ENCODE measurements at regions not wholly inside any gene's neighbourhood (a gene's known extent, or its start where the extent isn't known, plus 50 kb on each side); places are given as distances from the start of the nearest gene placed in this dataset.

- no peak overlapping the region for H3K4me3 ChIP-seq
- no peak overlapping the region for H3K27ac ChIP-seq
- TF ChIP-seq EP300 (IDR thresholded peaks at IDR 0.05) (no peak), POLR2A (IDR thresholded peaks at IDR 0.05) (no peak), CTCF (IDR thresholded peaks at IDR 0.05) (no peak), POLR2AphosphoS5 (IDR thresholded peaks at IDR 0.05) (no peak)
- DNase-seq (ENCODE audit: low spot score in 2 of 2), result no peak
- H3K36me3 ChIP-seq, result no peaks in the 10 kb centered on the region
- 55% methylated on average over 5 of the region's 5 CpGs for WGBS
- H3K9me3 ChIP-seq, result no peaks in the 10 kb centered on the region
- no peaks in the 10 kb centered on the region for H3K4me1 ChIP-seq
- peaks cover 3% of the 10 kb centered on the region for H3K27me3 ChIP-seq
These were observed 347.9 kb downstream of the MCTP2 start for GRCh38 chr15:94579286-94579685.

- Histone ChIP-seq H3K4me3 (no peak overlapping the region), H3K36me3 (no peaks in the 10 kb centered on the region), H3K27me3 (peaks cover 3% of the 10 kb centered on the region), H3K4me1 (no peaks in the 10 kb centered on the region), H3K27ac (no peak overlapping the region), H3K9me3 (no peaks in the 10 kb centered on the region)
- no peak for DNase-seq (ENCODE audit: low spot score in 2 of 2)
- TF ChIP-seq CTCF (IDR thresholded peaks at IDR 0.05), result no peak
- WGBS, result 70% methylated on average over 12 of the region's 12 CpGs
These were observed 349.0 kb downstream of the MCTP2 start for GRCh38 chr15:94580211-94580885.

- no peaks in the 10 kb centered on the region for H3K36me3 ChIP-seq
- H3K4me1 ChIP-seq, result no peaks in the 10 kb centered on the region
- H3K9me3 ChIP-seq, result no peaks in the 10 kb centered on the region
- peaks cover 3% of the 10 kb centered on the region for H3K27me3 ChIP-seq
- H3K4me3 ChIP-seq, result no peak overlapping the region
- no peak for TF ChIP-seq CTCF (IDR thresholded peaks at IDR 0.05)
- no peak for TF ChIP-seq POLR2A (IDR thresholded peaks at IDR 0.05)
- no peak for TF ChIP-seq POLR2AphosphoS5 (IDR thresholded peaks at IDR 0.05)
- TF ChIP-seq EP300 (IDR thresholded peaks at IDR 0.05), result no peak
- WGBS, result 73% methylated on average over 3 of the region's 3 CpGs
- no peak for DNase-seq (ENCODE audit: low spot score in 2 of 2)
- no peak overlapping the region for H3K27ac ChIP-seq
These were observed 351.0 kb downstream of the MCTP2 start for GRCh38 chr15:94582368-94582767.

- H3K4me1 ChIP-seq, result no peaks in the 10 kb centered on the region
- H3K4me3 ChIP-seq, result no peak overlapping the region
- DNase-seq (ENCODE audit: low spot score in 2 of 2), result no peak
- H3K9me3 ChIP-seq, result no peaks in the 10 kb centered on the region
- WGBS, result 27% methylated on average over 11 of the region's 11 CpGs
- H3K27me3 ChIP-seq, result no peaks in the 10 kb centered on the region
- H3K27ac ChIP-seq, result no peak overlapping the region
- H3K36me3 ChIP-seq, result no peaks in the 10 kb centered on the region
- no peak for TF ChIP-seq POLR2A (IDR thresholded peaks at IDR 0.05)
- no peak for TF ChIP-seq POLR2AphosphoS5 (IDR thresholded peaks at IDR 0.05)
- no peak for TF ChIP-seq CTCF (IDR thresholded peaks at IDR 0.05)
- TF ChIP-seq EP300 (IDR thresholded peaks at IDR 0.05), result no peak
These were observed 353.5 kb downstream of the MCTP2 start for GRCh38 chr15:94584833-94585244.

GRCh38 chr15:94586099-94586498 is 354.7 kb downstream of the MCTP2 start:
- no peak for DNase-seq (ENCODE audit: low spot score in 2 of 2)
- Histone ChIP-seq H3K27ac (no peak overlapping the region), H3K9me3 (no peaks in the 10 kb centered on the region), H3K4me1 (no peaks in the 10 kb centered on the region), H3K4me3 (no peak overlapping the region), H3K36me3 (no peaks in the 10 kb centered on the region), H3K27me3 (peaks cover 3% of the 10 kb centered on the region)
- 80% methylated on average over 3 of the region's 3 CpGs for WGBS
- TF ChIP-seq POLR2AphosphoS5 (IDR thresholded peaks at IDR 0.05) (no peak), POLR2A (IDR thresholded peaks at IDR 0.05) (no peak), CTCF (IDR thresholded peaks at IDR 0.05) (no peak), EP300 (IDR thresholded peaks at IDR 0.05) (no peak)

All from suprapubic skin (tissue), 4 donors.